WI38 (cell line): ENCODE measurements at regions not wholly inside any gene's neighbourhood (a gene's known extent, or its start where the extent isn't known, plus 50 kb on each side); places are given as distances from the start of the nearest gene placed in this dataset.

Experiments used
- H3K4me3 ChIP-seq: 2 replicates; pipeline ENCODE4 v1.5.1; 2011; ENCODE audit warnings: low read depth, mild to moderate bottlenecking, control low read depth, low read length
- TF ChIP-seq, protein P1 (sequence below): IDR thresholded peaks from 2 replicates; pipeline ENCODE4 v1.5.1; 2012; ENCODE audit warnings: low read depth, mild to moderate bottlenecking, control low read depth, low read length

DNA sequence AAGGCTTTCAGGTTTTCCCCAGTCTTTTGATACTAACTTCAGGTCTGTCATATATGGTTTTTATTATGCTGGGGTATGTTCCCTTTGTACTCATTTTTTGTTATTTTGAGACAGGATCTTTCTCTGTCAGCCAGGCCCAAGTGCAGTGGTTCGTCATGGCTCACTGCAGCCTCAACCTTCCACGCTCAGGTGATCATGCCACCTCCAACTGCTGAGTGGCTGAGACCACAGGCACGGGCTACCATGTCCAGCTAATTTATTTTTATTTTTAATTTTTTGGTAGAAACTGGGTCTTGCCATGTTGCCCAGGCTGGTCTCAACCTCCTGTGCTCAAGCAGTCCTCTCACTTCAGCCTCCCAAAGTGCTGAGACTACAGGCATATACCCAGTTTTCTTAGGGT, 50.6 kb upstream of the PDGFD start:
- TF ChIP-seq, protein P1, sequence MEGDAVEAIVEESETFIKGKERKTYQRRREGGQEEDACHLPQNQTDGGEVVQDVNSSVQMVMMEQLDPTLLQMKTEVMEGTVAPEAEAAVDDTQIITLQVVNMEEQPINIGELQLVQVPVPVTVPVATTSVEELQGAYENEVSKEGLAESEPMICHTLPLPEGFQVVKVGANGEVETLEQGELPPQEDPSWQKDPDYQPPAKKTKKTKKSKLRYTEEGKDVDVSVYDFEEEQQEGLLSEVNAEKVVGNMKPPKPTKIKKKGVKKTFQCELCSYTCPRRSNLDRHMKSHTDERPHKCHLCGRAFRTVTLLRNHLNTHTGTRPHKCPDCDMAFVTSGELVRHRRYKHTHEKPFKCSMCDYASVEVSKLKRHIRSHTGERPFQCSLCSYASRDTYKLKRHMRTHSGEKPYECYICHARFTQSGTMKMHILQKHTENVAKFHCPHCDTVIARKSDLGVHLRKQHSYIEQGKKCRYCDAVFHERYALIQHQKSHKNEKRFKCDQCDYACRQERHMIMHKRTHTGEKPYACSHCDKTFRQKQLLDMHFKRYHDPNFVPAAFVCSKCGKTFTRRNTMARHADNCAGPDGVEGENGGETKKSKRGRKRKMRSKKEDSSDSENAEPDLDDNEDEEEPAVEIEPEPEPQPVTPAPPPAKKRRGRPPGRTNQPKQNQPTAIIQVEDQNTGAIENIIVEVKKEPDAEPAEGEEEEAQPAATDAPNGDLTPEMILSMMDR = no peak
- no peak overlapping the region for H3K4me3 ChIP-seq
